ENCODE measurements at regions not wholly inside any gene's neighbourhood (a gene's known extent, or its start where the extent isn't known, plus 50 kb on each side); places are given as distances from the start of the nearest gene placed in this dataset.

- no peak for DNase-seq (ENCODE audit: low spot score)
- TF ChIP-seq REST (IDR thresholded peaks at IDR 0.05), result no peak
- no peak for TF ChIP-seq FOXA1 (IDR thresholded peaks at IDR 0.05)
- no peak for TF ChIP-seq HNF4A (conservative IDR thresholded peaks at IDR 0.05)
- no peak for TF ChIP-seq YY1 (IDR thresholded peaks at IDR 0.05)
- TF ChIP-seq FOXA2 (IDR thresholded peaks at IDR 0.05), result no peak
- TF ChIP-seq EGR1 (IDR thresholded peaks at IDR 0.05; ENCODE audit: low read depth in 2 of 2), result no peak
- no peak for TF ChIP-seq CTCF (IDR thresholded peaks at IDR 0.05; ENCODE audit: low read depth, low read length, missing input control)
- TF ChIP-seq RAD21 (IDR thresholded peaks at IDR 0.05), result no peak
- no peak for TF ChIP-seq SP1 (IDR thresholded peaks at IDR 0.05)
- no peak for TF ChIP-seq MAX (IDR thresholded peaks at IDR 0.05)
- Histone ChIP-seq H3K27me3 (ENCODE audit: control insufficient read depth in 4 of 4, insufficient read depth in 4 of 4, low read length in 3 of 4) (no peaks in the 10 kb centered on the region), H3K4me3 (ENCODE audit: low read depth in 1 of 3, low read length in 3 of 3) (no peak overlapping the region), H3K36me3 (ENCODE audit: control insufficient read depth in 4 of 4, insufficient read depth in 3 of 4, low read depth in 1 of 4, low read length in 3 of 4) (no peaks in the 10 kb centered on the region), H3K27ac (ENCODE audit: low read depth in 1 of 2, low read length in 2 of 2) (no peak overlapping the region), H3K4me1 (ENCODE audit: control insufficient read depth in 4 of 4, insufficient read depth in 4 of 4, low read length in 3 of 4) (no peaks in the 10 kb centered on the region), H3K9ac (ENCODE audit: low read depth in 1 of 2, low read length in 2 of 2) (no peak overlapping the region), H3K9me3 (ENCODE audit: control insufficient read depth in 4 of 4, low read length in 3 of 4) (no peaks in the 10 kb centered on the region)
- WGBS, result 86% methylated on average over 3 of the region's 3 CpGs
These were observed 72.9 kb upstream of the TSC22D1 start for GRCh38 chr13:44649104-44649428.

- TF ChIP-seq RXRA (IDR thresholded peaks at IDR 0.05), result peak; percentile 21 to 47
- peak; percentile 24 for TF ChIP-seq CTCF (IDR thresholded peaks at IDR 0.05; ENCODE audit: low read depth, low read length, missing input control)
- TF ChIP-seq YY1 (IDR thresholded peaks at IDR 0.05), result peak; percentile 41
- no peak for TF ChIP-seq GABPA (IDR thresholded peaks at IDR 0.05 in 1 of 2, conservative IDR thresholded peaks at IDR 0.05 in 1 of 2)
- TF ChIP-seq ZBTB33 (IDR thresholded peaks at IDR 0.05), result no peak
- no peak for TF ChIP-seq TAF1 (conservative IDR thresholded peaks at IDR 0.05)
- no peak for TF ChIP-seq SP1 (IDR thresholded peaks at IDR 0.05)
- TF ChIP-seq NR2F2 (IDR thresholded peaks at IDR 0.05), result no peak
- peak; percentile 53 to 70 for TF ChIP-seq RAD21 (IDR thresholded peaks at IDR 0.05)
- no peak for TF ChIP-seq JUND (IDR thresholded peaks at IDR 0.05)
- TF ChIP-seq HNF4A (conservative IDR thresholded peaks at IDR 0.05), result peak; percentile 11 to 31
- TF ChIP-seq ATF3 (IDR thresholded peaks at IDR 0.05), result no peak
- TF ChIP-seq REST (IDR thresholded peaks at IDR 0.05), result no peak
- no peak for TF ChIP-seq FOXA1 (IDR thresholded peaks at IDR 0.05)
- WGBS, result 32% methylated on average over 2 of the region's 2 CpGs
- DNase-seq (ENCODE audit: low spot score), result no peak
- H3K4me1 ChIP-seq (ENCODE audit: control insufficient read depth in 4 of 4, insufficient read depth in 4 of 4, low read length in 3 of 4), result no peaks in the 10 kb centered on the region
- no peaks in the 10 kb centered on the region for H3K36me3 ChIP-seq (ENCODE audit: control insufficient read depth in 4 of 4, insufficient read depth in 3 of 4, low read depth in 1 of 4, low read length in 3 of 4)
- no peaks in the 10 kb centered on the region for H3K27me3 ChIP-seq (ENCODE audit: control insufficient read depth in 4 of 4, insufficient read depth in 4 of 4, low read length in 3 of 4)
- H3K4me3 ChIP-seq (ENCODE audit: low read depth in 1 of 3, low read length in 3 of 3), result no peak overlapping the region
- no peak overlapping the region for H3K27ac ChIP-seq (ENCODE audit: low read depth in 1 of 2, low read length in 2 of 2)
- no peak overlapping the region for H3K9ac ChIP-seq (ENCODE audit: low read depth in 1 of 2, low read length in 2 of 2)
- no peaks in the 10 kb centered on the region for H3K9me3 ChIP-seq (ENCODE audit: control insufficient read depth in 4 of 4, low read length in 3 of 4)
These were observed 72.4 kb upstream of the TSC22D1 start for GRCh38 chr13:44648392-44649103.

Data from liver (tissue), 8 donors.